Suppressor macrophage treated with lipopolysaccharide for 4 hours (primary cell): ENCODE measurements at regions not wholly inside any gene's neighbourhood (a gene's known extent, or its start where the extent isn't known, plus 50 kb on each side); places are given as distances from the start of the nearest gene placed in this dataset.

Experiments used
- DNase-seq: peaks from one replicate; pipeline ENCODE4 v3.0.0-alpha.2; 2020

DNA sequence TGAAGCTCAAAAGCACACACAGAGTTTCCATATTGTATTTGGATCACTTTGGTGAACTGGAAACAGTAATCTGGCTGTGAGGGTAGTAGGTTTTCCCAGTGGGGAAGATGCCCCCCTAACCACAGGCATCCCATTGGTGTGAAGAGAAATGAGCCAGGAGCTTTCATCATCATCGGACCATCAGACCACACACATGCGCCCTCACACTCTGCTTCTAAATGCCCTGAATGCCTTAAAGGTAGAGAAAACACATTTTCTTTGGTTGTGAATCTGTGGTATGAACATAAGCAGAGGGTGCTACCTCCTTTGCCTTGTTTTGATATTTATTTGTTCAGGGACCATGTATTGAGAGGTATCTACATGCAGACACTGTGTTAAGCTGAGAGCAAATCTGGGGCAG, 79.0 kb upstream of the DNAH14 start:
- no peak for DNase-seq

DNA sequence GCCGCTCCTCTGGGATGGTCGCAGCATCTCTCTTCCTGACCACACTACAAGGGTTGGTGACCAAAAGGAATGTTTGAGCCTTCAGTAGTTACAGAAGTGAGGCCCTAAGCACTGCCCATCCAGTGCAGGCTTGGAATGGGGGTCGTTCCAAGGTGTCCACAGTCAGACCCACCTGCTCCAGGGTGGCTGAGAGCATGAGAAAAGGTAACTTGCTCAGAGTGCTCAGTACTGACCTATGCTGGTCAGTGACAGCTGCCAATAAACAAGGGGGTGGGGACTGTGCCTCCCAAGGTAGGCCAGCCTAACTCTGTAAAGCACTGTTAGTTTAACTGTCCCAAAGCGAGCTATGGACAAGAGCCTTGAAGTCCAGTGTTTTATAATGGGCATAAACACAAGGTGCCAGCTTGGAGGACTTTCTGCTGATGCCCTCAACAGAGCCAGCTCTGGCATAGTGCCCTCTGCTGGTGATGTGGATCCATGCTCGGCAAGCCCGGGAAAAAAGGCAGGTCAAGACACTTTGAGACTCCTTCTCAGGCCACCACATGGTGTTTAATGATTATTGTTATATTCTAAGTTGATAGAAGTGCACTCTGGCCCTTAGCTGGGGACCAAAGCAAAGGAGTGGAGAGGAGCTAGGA, 78.1 kb upstream of the DNAH14 start:
- peak; percentile 75 for DNase-seq

DNA sequence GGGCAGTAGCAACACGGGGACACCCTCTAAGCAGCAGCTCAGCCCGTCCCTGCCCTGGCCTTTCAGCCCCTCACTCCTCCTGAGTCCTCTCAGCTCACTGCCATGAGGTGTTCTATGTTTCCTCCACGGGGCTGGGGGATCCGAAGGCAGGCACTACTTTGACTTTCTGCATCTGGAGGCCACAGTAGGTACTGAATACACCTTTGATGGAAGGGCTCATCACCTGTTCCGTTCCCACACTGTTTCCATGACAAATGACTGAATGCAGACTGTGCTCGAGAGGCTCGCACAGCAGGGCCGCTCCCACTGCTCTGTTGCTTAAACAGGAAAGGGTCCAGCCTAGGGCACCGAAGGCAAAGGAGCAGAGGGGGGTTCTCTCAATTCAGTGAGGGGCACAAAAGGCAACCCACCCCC, 77.6 kb upstream of the DNAH14 start:
- no peak for DNase-seq

DNA sequence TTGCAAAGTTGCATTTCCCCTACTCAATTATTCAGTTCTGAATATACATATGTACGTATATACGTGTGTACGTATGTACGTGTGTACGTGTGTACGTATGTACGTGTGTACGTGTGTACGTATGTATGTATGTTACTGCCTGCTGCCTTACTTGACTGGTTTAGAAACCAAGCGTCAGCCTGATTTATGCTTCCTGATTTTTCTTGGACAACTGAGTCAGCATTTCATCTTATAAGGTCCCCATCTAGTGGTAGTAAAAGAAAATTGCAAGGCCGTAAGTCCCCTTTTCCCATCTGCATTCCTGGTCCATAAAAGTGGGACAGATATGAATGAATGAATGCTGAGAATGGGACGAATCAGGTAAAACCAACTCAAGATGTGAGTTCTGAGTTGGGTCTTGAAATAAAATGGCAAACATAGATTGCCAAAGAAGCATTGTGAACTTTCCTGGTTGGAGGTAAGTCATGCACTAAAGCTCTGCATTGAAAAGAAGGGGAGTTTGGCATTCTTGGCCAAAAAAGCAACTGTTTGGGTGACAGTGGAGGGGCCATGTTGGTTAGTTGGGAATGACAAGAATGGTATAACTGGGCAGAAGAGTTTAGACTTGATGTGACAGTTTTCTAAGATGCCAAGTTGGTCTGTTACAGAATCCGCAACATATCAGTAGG, 76.4 kb upstream of the DNAH14 start:
- peak; percentile 76 for DNase-seq

DNA sequence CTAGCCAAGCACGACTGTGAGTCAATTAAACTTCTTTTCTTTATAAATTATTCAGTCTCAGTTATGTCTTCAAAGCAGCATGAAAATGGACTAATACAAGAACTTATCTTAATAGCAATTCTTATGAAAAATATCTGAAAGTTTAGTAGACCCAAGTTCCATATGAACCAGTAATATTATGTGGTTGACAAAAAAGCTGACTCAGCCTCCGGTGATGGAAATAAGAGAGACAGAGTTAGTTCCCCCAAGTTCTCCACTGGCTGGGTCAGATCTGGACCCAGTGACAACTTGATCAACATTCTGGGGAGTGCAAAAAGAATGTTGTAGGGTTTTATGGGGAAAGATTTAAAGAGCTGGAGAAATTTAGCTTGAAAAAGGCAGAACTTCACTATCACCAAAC, 72.5 kb upstream of the DNAH14 start:
- DNase-seq = no peak

DNA sequence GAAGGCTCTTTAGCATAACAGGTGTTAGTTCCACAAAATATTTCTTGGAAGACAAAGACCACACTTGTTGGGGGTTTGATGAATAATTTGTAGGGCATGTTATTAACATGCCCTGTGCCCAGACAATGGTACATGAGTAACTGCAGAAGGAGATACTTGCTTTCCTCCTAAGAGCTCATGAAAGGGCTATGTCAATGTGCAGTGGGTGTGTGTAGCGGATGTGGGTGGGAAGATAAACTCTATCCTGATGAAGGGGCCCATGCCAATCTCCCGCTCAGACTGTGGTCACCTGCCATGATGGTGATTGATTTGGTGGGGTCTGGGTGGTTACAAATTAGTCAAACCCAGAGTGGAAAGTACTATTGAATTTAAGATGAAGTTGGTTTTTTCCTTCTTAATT, 69.8 kb upstream of the DNAH14 start:
- no peak for DNase-seq

GRCh38 chr1:224860488-224861338, 68.8 kb upstream of the DNAH14 start:
- no peak for DNase-seq

DNA sequence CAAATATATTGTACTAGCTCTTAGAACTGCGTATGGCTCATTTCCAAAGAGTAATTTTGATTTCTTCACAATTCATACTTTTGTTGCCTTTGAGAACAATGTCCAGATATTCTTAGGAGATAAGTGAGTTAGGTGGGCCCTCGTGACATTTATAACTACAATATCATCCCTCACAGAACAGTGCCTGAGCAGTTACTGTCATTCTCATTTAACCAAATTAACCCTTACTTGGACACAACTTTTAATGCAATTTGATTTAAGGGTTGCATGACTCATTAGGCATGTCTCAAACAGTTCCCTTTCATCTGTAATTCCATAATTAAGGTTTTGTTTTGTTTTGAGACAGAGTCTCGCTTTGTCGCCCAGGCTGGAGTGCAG, 68.1 kb upstream of the DNAH14 start:
- DNase-seq = no peak

DNA sequence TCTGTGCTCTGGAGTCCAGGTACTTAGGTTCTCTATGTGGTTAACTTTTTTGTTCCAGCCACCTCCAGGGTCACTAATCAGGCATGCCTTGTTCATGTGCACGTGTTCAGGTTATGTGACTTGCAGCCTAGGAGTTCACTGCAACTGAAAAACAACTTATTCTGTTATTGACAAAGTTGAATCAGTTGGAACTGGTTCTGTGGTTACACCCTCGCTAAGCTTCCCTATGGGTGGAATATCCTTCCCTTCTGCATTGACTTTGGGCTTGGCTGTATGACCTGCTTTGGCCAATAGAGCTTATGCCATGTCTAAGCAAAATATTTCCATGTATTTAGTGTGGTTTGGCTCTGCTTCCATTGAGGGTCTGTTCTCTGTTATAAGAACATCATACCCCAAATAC, 66.0 kb upstream of the DNAH14 start:
- no peak for DNase-seq

DNA sequence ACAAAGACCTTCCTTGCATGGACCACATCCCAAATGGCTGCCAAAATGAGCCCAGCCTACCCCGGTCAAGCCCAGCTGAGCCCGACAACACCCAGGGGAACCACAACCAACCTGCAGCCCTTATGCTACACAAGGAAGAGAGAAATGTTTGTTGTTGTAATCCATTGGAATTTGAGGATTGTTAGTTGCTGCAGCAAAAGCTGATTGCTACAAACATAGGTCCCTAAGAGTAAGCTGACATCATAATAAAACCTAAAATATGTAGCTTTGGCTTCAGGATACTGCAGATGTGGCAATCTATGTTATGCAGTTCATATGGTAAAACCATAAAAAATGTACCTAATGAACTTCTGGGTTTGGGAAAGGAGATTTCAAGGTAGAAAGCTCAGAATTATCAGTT, 65.5 kb upstream of the DNAH14 start:
- no peak for DNase-seq

- no peak for DNase-seq
Observed at GRCh38 chr1:224865510-224865909, 64.0 kb upstream of the DNAH14 start.

DNA sequence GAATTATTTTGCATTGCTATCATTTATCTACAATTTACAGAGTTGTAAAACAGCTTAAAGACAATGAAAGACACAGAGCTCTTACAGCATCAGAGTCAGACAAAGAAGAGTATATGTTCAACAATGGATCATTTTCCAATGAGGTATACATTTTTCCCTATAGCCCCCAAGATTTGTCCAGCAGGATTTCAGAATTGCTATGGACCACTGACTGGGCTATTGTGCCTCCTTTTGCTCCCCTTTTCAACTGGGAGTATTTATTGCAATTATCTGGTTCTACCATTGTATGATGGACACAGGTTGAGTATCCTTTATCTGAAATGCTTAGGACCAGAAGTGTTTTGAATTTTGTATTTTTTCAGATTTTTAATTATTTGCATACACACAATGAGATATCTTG, 62.5 kb upstream of the DNAH14 start:
- no peak for DNase-seq

GRCh38 chr1:224867715-224868114, 61.8 kb upstream of the DNAH14 start:
- DNase-seq = no peak

DNA sequence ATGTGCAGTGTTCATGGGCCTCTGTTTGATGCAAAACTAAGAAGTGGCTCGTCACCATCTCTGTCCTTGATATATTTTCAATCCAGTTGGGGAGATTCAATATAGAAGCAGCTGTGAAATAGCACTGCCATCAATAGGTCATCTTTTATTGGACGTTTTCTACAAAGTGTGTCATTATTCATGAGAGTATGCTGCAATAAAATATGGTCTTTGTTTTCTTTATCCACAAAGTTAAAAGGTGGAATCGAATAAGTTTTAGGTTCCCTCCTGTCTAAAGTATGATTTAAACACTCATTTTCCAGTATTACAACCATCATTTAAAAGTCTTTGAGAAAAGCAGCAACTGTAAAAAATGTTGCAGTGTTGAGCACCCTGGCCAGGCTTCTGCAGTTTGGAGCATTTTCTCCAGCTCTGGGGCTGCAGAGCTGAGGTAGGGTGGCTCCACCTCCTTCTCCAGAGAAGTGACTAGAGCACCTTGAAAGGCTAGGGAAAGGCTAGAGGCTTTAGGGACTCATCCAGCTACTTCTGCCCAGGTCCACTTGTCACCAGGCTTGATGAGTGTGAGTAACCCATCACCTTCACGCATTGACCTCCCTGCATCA, 56.5 kb upstream of the DNAH14 start:
- no peak for DNase-seq

- peak; percentile 6 for DNase-seq
Observed at GRCh38 chr1:224873434-224874369, 55.8 kb upstream of the DNAH14 start.

DNA sequence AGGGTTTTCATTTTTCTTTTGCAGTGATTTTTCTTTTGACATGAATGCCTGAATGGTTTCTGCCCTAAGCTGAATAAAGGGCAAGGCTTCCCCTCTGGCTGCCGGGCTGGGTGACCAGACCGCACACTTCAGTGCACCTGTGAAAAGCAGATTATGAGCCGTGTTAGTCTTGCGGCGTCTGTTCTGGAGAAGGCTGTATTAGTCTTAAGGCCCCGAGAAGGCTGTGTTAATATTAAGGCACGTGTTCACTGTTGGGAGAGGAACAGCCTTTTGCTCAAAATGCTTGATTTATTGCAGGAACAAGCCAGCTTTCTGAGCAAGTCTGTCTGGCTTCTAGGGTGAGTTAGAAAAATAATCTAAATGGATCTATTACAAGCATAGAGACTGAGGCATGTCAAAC, 54.7 kb upstream of the DNAH14 start:
- DNase-seq = no peak

GRCh38 chr1:224879162-224879803, 50.2 kb upstream of the DNAH14 start:
- no peak for DNase-seq
